ENCODE measurements at regions not wholly inside any gene's neighbourhood (a gene's known extent, or its start where the extent isn't known, plus 50 kb on each side); places are given as distances from the start of the nearest gene placed in this dataset.

DNA sequence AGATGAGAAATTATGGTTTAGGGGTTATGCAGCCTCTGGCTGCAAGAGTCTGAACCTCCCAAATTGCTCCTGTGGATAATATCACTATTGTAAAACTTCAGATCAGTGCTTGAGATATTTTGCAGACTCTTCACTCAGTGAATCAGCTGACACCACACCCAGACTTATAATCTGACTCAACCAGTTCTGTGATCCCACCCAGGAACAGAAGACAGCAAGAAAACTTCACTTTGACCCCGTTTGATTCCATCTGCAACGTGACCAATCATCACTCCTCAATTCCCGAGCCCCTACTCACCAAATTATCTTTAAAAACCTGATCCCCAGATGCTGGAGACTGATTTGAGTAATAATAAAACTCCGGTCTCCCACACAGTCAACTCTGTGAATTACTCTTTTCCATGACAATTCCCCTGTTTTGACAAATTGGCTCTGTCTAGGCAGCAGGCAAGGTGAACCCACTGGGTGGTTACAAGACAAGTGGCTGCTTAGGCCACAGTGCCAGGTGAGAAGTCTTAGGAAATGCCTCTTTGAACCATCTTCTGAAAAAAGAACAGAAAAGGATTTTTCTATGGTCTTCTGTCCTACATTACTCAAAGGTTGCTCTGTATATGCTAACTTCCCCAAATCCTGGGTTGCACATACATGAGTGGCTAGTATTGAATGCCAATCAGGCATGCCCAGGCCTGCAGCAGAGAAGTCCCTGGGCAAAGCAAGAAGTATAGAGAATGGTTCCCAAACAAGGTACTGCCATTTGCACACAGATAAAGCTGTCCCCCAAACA lies 588.0 kb downstream of the PRELID2 start:
- no peak overlapping the region for H3K4me2 ChIP-seq (ENCODE audit: low read length)
- H3K4me3 ChIP-seq (ENCODE audit: low read depth, low read length, poor library complexity, severe bottlenecking) = no peak overlapping the region
- no peak overlapping the region for H3K27ac ChIP-seq (ENCODE audit: low read depth, low read length, poor library complexity, severe bottlenecking)

DNA sequence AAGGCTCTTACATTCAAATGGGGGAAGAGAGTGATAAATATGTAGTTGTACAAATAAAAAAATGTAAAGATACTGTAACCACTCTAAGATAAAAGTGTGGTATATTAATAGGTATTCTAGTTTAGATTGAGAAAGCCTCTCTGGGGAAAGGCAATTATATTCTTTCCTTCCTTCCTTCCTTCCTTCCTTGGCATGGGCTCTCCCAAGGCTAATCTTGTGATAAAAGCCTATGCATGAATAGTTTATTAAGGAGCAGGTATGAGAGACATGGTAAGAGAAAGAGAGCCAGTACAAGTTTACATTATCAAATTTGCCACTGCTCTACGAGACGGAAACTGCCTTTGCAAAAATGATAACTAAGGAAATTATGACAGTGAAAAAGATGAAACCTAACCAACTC lies 588.8 kb downstream of the PRELID2 start:
- Histone ChIP-seq H4K20me1 (ENCODE audit: insufficient read depth, low read length) (no peaks in the 10 kb centered on the region), H3K27ac (ENCODE audit: low read depth, low read length, poor library complexity, severe bottlenecking) (no peak overlapping the region), H3K79me2 (ENCODE audit: insufficient read depth, low read length) (no peaks in the 10 kb centered on the region), H3K9me2 (ENCODE audit: low read depth, low read length) (no peaks in the 10 kb centered on the region), H3K27me3 (ENCODE audit: insufficient read depth, low read length) (no peaks in the 10 kb centered on the region), H3F3A (ENCODE audit: insufficient read depth, low read length) (no peaks in the 10 kb centered on the region), H3K4me2 (ENCODE audit: low read length) (no peak overlapping the region), H3K4me3 (ENCODE audit: low read depth, low read length, poor library complexity, severe bottlenecking) (no peak overlapping the region), H3K9me3 (ENCODE audit: low read length) (no peaks in the 10 kb centered on the region), H3K4me1 (ENCODE audit: insufficient read depth, low read length, severe bottlenecking) (no peaks in the 10 kb centered on the region), H3K9ac (ENCODE audit: low read length) (no peak overlapping the region), H3K36me3 (ENCODE audit: insufficient read depth, low read length) (no peaks in the 10 kb centered on the region), H2AFZ (ENCODE audit: low read length) (no peak overlapping the region)
- TF ChIP-seq, protein P1, sequence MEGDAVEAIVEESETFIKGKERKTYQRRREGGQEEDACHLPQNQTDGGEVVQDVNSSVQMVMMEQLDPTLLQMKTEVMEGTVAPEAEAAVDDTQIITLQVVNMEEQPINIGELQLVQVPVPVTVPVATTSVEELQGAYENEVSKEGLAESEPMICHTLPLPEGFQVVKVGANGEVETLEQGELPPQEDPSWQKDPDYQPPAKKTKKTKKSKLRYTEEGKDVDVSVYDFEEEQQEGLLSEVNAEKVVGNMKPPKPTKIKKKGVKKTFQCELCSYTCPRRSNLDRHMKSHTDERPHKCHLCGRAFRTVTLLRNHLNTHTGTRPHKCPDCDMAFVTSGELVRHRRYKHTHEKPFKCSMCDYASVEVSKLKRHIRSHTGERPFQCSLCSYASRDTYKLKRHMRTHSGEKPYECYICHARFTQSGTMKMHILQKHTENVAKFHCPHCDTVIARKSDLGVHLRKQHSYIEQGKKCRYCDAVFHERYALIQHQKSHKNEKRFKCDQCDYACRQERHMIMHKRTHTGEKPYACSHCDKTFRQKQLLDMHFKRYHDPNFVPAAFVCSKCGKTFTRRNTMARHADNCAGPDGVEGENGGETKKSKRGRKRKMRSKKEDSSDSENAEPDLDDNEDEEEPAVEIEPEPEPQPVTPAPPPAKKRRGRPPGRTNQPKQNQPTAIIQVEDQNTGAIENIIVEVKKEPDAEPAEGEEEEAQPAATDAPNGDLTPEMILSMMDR (IDR thresholded peaks at IDR 0.05; ENCODE audit: low read length) = no peak
- no peak for TF ChIP-seq EZH2 (IDR thresholded peaks at IDR 0.05; ENCODE audit: borderline replicate concordance, low read length)

More for the DNA sequence above, 588.0 kb downstream of the PRELID2 start:
- Histone ChIP-seq H3F3A (ENCODE audit: insufficient read depth, low read length) (no peaks in the 10 kb centered on the region), H3K9ac (ENCODE audit: low read length) (no peak overlapping the region), H4K20me1 (ENCODE audit: insufficient read depth, low read length) (no peaks in the 10 kb centered on the region), H3K27me3 (ENCODE audit: insufficient read depth, low read length) (no peaks in the 10 kb centered on the region), H3K4me1 (ENCODE audit: insufficient read depth, low read length, severe bottlenecking) (no peaks in the 10 kb centered on the region), H3K9me3 (ENCODE audit: low read length) (no peaks in the 10 kb centered on the region), H3K36me3 (ENCODE audit: insufficient read depth, low read length) (no peaks in the 10 kb centered on the region), H3K79me2 (ENCODE audit: insufficient read depth, low read length) (no peaks in the 10 kb centered on the region), H2AFZ (ENCODE audit: low read length) (no peak overlapping the region), H3K9me2 (ENCODE audit: low read depth, low read length) (no peaks in the 10 kb centered on the region)
- no peak for TF ChIP-seq EZH2 (IDR thresholded peaks at IDR 0.05; ENCODE audit: borderline replicate concordance, low read length)
- TF ChIP-seq, protein P1 (IDR thresholded peaks at IDR 0.05; ENCODE audit: low read length) = no peak

DNA sequence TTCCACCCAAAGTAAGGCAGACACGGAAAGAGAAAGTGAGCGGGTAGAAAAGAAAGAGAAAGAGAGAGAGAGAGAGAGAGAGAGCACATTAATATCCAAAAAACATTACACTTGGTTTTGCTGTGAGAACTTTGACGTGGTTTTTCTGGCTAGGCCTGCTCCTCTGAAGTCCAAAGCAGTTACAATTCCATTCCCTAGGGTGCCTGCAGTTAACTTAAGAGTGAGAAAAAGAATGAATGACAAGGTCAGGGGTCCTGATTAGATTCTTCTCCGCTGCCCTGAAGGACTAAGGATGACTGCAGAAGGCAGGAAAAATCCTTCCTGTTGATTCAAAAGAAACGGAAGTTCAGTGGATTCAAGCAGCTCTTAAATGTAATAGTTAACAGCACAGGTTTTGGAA lies 589.8 kb downstream of the PRELID2 start:
- Histone ChIP-seq H3F3A (ENCODE audit: insufficient read depth, low read length) (no peaks in the 10 kb centered on the region), H3K36me3 (ENCODE audit: insufficient read depth, low read length) (no peaks in the 10 kb centered on the region), H3K9ac (ENCODE audit: low read length) (no peak overlapping the region), H3K4me3 (ENCODE audit: low read depth, low read length, poor library complexity, severe bottlenecking) (no peak overlapping the region), H3K79me2 (ENCODE audit: insufficient read depth, low read length) (no peaks in the 10 kb centered on the region), H2AFZ (ENCODE audit: low read length) (no peak overlapping the region), H3K4me2 (ENCODE audit: low read length) (no peak overlapping the region), H4K20me1 (ENCODE audit: insufficient read depth, low read length) (no peaks in the 10 kb centered on the region), H3K27me3 (ENCODE audit: insufficient read depth, low read length) (no peaks in the 10 kb centered on the region), H3K4me1 (ENCODE audit: insufficient read depth, low read length, severe bottlenecking) (no peaks in the 10 kb centered on the region), H3K9me3 (ENCODE audit: low read length) (no peaks in the 10 kb centered on the region), H3K27ac (ENCODE audit: low read depth, low read length, poor library complexity, severe bottlenecking) (no peak overlapping the region), H3K9me2 (ENCODE audit: low read depth, low read length) (no peaks in the 10 kb centered on the region)
- TF ChIP-seq, protein P1 (IDR thresholded peaks at IDR 0.05; ENCODE audit: low read length) = no peak
- TF ChIP-seq EZH2 (IDR thresholded peaks at IDR 0.05; ENCODE audit: borderline replicate concordance, low read length) = no peak

Measured in OCI-LY1 (cell line).